Keratinocyte (primary cell): ENCODE measurements at regions not wholly inside any gene's neighbourhood (a gene's known extent, or its start where the extent isn't known, plus 50 kb on each side); places are given as distances from the start of the nearest gene placed in this dataset.

ENCODE experiments used
- CTCF ChIP-seq, 3 experiments: IDR thresholded peaks in 1 of 3; conservative IDR thresholded peaks in 1 of 3; optimal IDR thresholded peaks in 1 of 3; 2 replicates in 2 of 3; 3 replicates in 1 of 3; pipeline versions ENCODE3 to v1.5.1; 2011; ENCODE audit warnings: low read length in 3 of 3, mild to moderate bottlenecking in 3 of 3, moderate library complexity in 2 of 3, control low read depth in 1 of 3, inconsistent platforms in 1 of 3; ENCODE audit not compliant: insufficient read depth in 2 of 3; ENCODE audit errors: extremely low read depth in 1 of 3
- EZH2 ChIP-seq: IDR thresholded peaks from one replicate; pipeline ENCODE4 v1.6.1; 2012; ENCODE audit warnings: inconsistent platforms, mild to moderate bottlenecking, low read length, moderate library complexity

GRCh38 chr3:178948546-178948945, 123.1 kb downstream of the ZMAT3 start:
- TF ChIP-seq CTCF (optimal IDR thresholded peaks at IDR 0.05 in 1 of 3, IDR thresholded peaks at IDR 0.05 in 1 of 3, conservative IDR thresholded peaks at IDR 0.05 in 1 of 3; ENCODE audit: extremely low read depth in 1 of 3, insufficient read depth in 2 of 3, low read length in 3 of 3) (no peak), EZH2 (no peak)
